ENCODE measurements at regions not wholly inside any gene's neighbourhood (a gene's known extent, or its start where the extent isn't known, plus 50 kb on each side); places are given as distances from the start of the nearest gene placed in this dataset.

DNA sequence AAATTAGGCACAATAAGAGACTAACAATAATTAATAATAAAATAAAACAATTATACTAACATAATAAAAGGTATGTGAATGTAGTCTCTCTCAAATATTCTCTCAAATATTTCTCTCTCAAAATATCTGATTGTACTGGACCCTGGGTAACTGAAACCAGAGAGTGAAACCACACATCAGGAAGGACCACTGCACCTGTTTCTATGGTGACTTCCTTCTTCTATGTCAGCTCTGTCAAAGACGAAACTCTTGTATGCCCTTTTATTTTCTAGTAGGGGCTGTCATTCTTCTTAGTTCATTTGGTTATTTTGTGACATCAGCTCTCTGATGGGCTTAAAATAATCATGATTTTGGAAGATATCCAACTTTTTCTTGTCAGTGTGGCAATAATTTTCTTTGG, 428.0 kb upstream of the TPK1 start:
- in situ Hi-C loops (cut with HindIII; ENCODE audit: low pct_unique_long_range_greater_than_20kb, low sequenced_read_pairs), result no loop called here
- no peak for DNase-seq (ENCODE audit: low read depth)

DNA sequence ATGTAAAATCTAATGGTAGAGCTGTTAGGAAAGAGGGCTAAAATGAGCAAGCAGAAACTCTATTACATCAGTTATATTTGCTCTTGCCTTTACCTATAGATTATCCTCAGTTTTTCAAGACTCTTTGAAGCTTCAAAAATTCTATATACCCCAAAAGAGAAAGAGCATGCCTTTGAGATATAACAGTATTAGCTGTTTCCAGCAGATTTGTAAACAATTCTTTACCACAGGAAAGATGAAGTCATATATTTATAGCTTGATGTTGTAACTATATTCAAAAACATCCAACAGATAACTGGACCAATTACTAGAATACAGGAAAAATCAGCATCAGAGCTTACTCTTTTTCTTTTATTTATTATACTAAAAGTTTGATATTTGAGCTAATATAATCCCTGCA, 416.2 kb upstream of the TPK1 start:
- in situ Hi-C loops (cut with HindIII; ENCODE audit: low pct_unique_long_range_greater_than_20kb, low sequenced_read_pairs), result no loop called here
- DNase-seq (ENCODE audit: low read depth), result no peak

DNA sequence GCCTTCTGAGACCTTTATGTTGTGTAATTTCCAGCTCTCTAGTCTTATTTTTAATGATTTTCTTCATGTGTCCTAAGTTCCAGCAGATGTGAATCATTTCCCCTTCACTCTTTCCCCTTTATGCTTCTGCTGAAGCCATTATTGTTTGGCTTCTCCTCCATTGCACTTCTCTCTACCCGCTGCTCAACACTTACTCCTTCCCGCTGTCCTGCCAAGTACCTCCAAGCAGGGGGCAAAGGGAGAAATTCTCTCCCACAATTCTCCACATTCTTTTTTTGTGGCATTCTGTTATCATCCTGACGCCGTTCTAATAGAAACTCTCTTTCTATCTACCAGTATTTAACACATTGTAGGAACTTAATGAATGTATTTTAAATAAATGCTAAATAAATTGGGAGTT, 388.9 kb upstream of the TPK1 start:
- in situ Hi-C loops (cut with HindIII; ENCODE audit: low pct_unique_long_range_greater_than_20kb, low sequenced_read_pairs), result no loop called here
- DNase-seq (ENCODE audit: low read depth), result no peak

DNA sequence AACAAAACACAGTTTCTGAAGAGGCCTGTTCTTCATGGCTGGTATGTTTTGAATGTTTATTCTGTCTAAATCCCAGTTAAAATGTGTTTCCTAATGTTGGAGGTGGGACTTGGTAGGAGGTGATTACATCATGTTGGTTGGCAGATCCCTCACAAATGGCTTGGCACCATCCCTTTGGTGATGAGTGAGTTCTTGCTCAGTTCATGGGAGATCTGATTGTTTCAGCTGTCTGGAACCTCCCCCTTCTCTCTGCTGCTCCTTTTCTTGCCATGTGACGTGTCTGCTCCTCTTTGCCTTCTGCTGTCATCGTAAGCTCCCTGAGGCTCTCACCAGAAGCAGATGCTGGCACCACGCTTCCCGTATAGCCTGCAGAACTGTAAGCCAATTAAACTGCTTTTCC, 383.6 kb upstream of the TPK1 start:
- DNase-seq (ENCODE audit: low read depth), result no peak
- in situ Hi-C loops (cut with HindIII; ENCODE audit: low pct_unique_long_range_greater_than_20kb, low sequenced_read_pairs), result no loop called here

DNA sequence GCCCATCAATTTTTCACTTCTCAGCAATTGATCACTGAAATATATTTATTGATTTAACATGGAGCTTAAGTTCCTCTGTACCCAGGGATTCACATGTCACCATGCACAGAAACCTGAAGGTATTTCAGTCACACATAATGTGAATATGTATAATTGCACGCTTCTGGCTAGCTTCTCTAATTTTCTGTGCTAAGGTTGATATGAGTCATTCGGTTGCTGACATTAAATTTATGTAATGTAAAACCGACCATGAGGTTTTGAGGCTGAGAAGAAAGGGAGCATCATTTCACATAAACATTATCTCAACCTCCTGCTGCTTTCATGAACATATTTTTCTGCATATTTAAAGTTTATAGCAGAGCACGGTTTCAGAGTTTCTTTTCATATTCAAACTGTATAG, 381.0 kb upstream of the TPK1 start:
- no peak for DNase-seq (ENCODE audit: low read depth)
- in situ Hi-C loops (cut with HindIII; ENCODE audit: low pct_unique_long_range_greater_than_20kb, low sequenced_read_pairs), result no loop called here

DNA sequence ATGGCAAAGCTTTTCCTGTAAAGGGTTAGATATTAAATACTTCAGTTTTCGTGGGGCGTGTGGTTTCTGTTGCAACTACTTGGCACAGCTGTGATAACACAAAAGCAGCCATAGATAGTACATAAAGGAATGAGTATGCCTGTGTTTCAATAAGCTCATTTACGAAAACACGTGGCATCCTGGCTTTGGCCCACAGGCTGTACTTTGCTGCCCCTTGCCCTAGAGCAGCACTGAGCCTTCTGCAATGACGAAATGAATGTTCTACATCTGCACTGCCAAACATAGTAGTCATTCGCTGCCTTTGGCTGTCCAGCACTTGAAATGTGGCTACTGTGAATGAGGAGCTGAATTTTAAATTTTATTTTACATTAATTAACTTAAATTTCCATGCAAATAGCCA, 376.2 kb upstream of the TPK1 start:
- in situ Hi-C loops (cut with HindIII; ENCODE audit: low pct_unique_long_range_greater_than_20kb, low sequenced_read_pairs), result no loop called here
- no peak for DNase-seq (ENCODE audit: low read depth)

DNA sequence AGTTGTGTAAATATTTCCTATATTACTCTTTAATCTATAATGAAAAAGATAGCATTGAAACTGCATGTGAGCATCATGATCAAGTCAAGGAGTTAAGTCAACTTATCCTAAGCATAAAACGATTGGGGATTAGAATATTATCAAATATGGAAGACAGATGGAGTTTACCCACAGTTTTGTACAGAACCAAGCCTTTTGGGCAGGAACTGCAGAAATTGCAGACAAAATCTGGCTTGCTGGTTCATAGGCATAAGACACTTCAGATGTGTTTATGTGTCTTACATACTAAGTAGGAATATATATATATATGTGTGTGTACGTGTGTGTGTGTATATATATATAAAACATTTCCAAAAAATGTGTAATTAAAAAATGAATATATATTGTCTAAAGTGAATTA, 375.4 kb upstream of the TPK1 start:
- in situ Hi-C loops (cut with HindIII; ENCODE audit: low pct_unique_long_range_greater_than_20kb, low sequenced_read_pairs), result no loop called here
- DNase-seq (ENCODE audit: low read depth), result no peak

DNA sequence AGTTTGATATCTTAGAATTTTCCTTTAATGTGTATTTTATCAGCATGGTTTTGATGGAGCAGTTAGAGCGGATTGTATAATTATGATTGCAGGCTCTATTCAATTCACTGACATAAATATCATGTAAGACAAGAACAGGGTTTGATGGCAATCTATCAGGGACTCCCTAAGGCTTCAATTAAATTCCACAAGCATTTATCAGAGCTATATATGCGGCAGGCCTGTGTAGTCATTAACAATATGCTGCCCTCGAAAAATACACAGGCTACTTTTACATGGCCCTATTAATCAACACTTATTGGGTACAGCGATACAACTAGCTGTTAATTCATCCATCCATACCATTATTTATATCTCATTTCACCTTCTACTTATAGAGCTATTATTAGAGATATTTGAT, 358.1 kb upstream of the TPK1 start:
- in situ Hi-C loops (cut with HindIII; ENCODE audit: low pct_unique_long_range_greater_than_20kb, low sequenced_read_pairs), result no loop called here

DNA sequence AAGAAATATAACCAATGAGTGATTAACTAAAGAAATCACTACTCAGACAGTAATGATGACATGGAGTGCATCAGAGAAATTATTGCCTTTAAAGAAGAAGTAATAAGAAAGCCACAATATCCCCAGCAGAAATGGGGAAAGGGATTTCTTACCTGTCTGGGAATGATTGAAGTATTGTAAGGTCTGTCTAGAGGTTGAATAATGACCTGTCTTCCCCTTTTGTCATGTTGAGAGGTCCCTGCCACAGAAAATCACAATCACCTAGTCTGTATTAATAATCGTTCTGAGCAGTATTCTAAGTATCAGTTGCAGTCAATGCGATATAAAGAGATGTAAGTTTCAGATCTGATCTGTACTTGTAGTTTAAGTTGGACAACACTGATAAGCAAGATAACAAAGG, 349.1 kb upstream of the TPK1 start:
- in situ Hi-C loops (cut with HindIII; ENCODE audit: low pct_unique_long_range_greater_than_20kb, low sequenced_read_pairs), result no loop called here
- no peak for DNase-seq (ENCODE audit: low read depth)

More for the DNA sequence above, 358.1 kb upstream of the TPK1 start:
- no peak for DNase-seq (ENCODE audit: low read depth)

DNA sequence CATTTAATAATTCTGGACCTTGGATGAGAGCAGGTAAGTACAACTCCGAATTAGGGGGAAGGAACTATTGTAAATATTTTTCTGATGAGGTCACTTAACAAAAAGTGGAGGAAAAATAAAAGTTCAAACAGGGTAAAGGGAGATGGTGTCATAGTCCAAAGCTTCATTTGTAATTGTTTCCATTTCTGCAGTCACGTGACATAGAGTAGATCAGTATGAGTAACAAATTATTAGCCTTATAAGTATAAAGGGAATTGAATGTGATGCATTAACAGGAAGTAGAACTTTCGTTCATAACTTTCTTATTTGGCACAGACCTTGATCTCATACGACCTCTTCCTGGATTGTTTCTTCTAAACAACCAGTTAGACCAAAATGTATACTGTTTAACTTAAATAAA, 347.2 kb upstream of the TPK1 start:
- no peak for DNase-seq (ENCODE audit: low read depth)

DNA sequence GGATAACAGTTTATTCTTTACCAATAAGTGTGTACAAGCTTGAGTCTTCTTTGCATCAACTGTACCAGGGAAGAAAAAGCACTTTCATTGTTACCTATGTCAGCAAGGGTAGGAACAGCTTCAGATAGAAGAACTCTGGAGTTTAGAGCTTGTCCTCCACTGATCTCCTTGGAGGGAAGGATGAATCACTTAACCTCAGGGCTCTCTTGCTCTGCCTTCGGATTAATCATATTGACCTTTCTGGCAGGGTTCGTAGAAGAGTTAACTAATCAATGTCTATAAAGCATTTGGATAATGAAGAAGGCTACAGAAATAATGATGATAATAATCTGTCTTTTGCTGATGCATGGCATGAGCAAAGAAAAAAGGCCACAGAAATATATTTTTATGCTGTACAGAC, 339.5 kb upstream of the TPK1 start:
- in situ Hi-C loops (cut with HindIII; ENCODE audit: low pct_unique_long_range_greater_than_20kb, low sequenced_read_pairs), result no loop called here
- DNase-seq (ENCODE audit: low read depth), result no peak

More for the DNA sequence above, 347.2 kb upstream of the TPK1 start:
- in situ Hi-C loops (cut with HindIII; ENCODE audit: low pct_unique_long_range_greater_than_20kb, low sequenced_read_pairs), result no loop called here

DNA sequence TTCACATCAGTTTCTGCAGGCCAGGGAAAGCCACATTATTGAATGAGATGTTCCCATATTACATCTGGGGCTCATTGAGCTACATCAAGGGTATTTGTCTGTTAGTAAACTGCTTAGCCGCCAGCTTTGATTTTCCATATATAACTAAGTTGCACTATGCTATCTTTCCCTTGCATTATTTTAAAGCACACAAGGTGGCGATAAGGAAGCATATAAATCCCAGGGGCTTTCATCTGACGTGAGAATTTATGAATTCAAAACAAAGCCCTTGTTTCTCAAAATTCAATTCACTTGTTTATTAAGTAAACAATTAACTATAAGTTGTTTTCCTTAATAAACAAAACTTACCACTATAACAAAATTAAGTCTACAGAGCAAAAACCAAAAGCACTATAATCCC, 334.1 kb upstream of the TPK1 start:
- DNase-seq (ENCODE audit: low read depth), result no peak
- in situ Hi-C loops (cut with HindIII; ENCODE audit: low pct_unique_long_range_greater_than_20kb, low sequenced_read_pairs), result no loop called here

DNA sequence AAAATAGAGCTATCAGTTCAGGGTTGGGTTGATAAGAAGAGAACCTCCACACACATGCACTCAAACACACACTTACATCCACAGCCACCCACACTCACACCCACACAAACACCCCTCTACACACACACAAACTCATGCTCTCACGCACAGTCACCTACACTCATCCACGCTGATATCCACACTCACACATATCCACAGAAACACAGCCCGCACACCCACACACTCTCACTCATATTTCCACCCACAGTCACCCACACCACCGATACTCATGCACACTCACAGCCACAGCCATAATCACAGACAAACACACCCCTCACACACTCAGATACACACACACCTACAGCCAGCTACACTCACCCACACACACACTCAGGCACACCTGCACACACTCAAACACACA, 333.0 kb upstream of the TPK1 start:
- in situ Hi-C loops (cut with HindIII; ENCODE audit: low pct_unique_long_range_greater_than_20kb, low sequenced_read_pairs), result no loop called here
- no peak for DNase-seq (ENCODE audit: low read depth)

DNA sequence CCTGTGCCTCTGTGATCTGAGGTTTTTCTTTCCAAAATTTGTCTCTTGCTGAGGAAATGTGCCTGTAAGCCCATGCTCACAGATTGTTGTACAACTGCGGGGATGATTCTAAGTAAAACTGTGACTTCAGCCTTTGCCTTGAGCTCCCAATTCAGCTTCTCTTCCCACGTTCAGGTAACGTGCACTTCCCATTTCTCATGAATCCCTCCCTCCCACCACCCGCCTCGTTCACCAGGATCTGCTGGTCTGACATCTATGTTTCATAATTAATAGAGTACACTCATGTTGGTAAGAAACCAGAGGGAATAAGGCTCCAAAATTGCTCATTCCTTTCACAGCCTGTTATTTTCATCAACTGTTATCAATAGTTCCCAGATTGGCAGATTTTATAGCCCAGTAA, 332.6 kb upstream of the TPK1 start:
- DNase-seq (ENCODE audit: low read depth), result no peak
- in situ Hi-C loops (cut with HindIII; ENCODE audit: low pct_unique_long_range_greater_than_20kb, low sequenced_read_pairs), result no loop called here

DNA sequence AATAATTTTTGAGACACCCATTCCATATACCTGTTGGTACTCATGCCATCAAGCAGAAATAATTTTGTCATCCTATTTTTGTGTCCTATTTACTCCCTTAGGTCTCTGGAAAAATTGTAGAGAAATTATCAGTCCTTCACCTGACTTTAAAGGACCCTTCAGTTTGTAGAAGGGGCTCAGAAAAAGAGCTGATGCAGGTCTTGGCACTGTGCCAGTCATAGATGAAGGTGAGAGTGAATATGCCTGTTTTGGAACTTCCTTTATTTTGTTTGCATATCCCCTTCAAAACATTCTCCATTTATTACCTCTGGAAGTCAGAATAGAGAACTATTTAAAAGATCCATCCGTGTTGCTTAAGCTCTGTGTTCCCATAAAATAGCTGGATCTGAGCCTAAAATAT, 321.0 kb upstream of the TPK1 start:
- DNase-seq (ENCODE audit: low read depth), result no peak
- in situ Hi-C loops (cut with HindIII; ENCODE audit: low pct_unique_long_range_greater_than_20kb, low sequenced_read_pairs), result no loop called here

DNA sequence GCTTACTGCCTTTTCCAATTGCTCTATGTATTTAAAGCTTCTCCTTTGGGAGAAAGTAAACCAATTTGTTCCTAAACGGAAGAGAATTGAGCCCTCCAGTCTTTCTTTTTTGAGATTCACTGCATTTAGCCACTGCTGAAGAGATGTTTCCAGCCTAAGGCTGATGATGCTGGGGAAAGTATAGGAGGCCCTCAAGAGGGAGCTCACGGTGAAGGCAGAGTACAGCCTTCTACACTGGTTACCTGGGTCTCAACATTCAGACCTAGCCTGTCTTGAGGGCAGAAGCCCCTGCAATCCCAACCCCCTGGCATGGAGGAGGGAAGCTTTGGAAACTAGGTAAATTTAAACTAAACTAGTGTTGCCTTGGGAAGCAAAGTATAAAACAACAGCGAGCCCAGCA, 316.7 kb upstream of the TPK1 start:
- in situ Hi-C loops (cut with HindIII; ENCODE audit: low pct_unique_long_range_greater_than_20kb, low sequenced_read_pairs), result no loop called here
- DNase-seq (ENCODE audit: low read depth), result no peak

DNA sequence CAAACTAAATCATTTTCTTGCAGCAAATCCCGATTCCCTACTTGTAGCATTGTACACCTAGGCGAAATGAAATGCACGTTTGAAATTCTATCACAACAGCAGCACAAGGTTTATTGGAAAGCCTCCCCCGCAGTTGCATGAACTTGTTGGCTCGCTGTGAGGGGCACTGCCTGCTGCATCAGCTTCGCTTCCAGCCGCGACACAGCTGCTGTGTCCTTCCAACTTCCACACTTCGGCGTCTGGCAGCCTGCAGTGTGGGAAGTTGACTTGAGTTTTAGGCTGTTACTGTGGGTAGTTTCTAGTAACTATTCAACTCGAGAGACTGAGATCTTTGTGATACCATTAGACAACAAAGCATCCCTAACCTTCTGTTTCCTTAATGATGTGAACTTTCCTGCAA, 315.8 kb upstream of the TPK1 start:
- DNase-seq (ENCODE audit: low read depth), result no peak

DNA sequence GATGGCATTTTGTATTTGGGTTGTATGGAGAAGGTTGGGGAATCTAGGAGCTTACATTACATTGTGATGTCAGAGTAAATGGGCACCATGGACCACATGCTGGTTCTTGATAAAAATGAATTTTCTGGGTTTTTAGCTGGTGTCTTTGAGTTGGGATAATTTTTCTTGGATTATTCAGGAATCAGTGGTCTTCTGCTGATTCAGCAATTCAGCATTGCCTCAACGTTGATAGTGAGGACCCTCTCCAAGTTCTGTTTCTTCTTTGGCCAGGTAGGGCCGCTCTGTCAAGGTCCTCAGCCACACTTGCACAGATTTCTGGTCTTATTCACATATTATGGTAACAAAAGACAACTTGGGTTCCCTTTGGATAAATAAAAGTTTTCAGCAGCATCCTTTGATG, 312.0 kb upstream of the TPK1 start:
- in situ Hi-C loops (cut with HindIII; ENCODE audit: low pct_unique_long_range_greater_than_20kb, low sequenced_read_pairs), result no loop called here
- no peak for DNase-seq (ENCODE audit: low read depth)

More for the DNA sequence above, 315.8 kb upstream of the TPK1 start:
- in situ Hi-C loops (cut with HindIII; ENCODE audit: low pct_unique_long_range_greater_than_20kb, low sequenced_read_pairs), result no loop called here

DNA sequence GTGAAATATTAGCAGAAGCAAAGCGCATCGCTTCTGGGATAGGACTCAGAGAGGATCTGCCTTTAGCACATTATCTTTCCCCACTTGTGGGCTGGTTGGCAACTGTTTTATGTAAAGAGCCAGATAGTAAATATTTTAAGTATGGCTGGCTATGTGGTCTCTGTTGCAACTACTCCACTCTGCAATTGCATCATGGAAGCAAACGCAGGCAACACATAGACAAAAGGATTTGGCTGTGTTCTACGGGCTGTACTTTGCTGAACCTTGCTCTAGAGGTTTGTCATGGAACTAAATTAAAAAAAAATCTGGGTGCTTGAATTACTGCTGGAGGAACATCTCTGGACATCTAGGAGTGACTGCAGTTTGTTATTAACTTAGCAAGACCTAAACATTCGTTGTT, 307.8 kb upstream of the TPK1 start:
- in situ Hi-C loops (cut with HindIII; ENCODE audit: low pct_unique_long_range_greater_than_20kb, low sequenced_read_pairs), result no loop called here
- DNase-seq (ENCODE audit: low read depth), result no peak

DNA sequence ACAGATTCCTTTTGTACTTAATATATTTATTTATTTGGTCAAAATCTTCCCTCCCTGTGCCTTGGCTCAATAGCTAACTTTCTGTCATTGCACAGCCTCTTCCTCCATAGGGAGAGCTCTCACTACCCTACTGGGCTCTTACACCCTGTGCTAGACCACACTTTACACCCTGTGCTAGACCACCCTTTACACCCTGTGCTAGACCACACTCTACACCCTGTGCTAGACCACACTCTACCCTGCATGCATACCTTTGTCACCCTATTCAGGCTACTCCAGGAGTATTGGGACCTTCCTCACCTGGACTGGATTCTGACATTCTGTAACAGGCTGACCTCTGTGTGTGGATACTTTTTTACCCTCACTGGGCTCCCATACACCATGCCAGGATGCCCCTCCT, 298.5 kb upstream of the TPK1 start:
- in situ Hi-C loops (cut with HindIII; ENCODE audit: low pct_unique_long_range_greater_than_20kb, low sequenced_read_pairs), result no loop called here
- DNase-seq (ENCODE audit: low read depth), result no peak

DNA sequence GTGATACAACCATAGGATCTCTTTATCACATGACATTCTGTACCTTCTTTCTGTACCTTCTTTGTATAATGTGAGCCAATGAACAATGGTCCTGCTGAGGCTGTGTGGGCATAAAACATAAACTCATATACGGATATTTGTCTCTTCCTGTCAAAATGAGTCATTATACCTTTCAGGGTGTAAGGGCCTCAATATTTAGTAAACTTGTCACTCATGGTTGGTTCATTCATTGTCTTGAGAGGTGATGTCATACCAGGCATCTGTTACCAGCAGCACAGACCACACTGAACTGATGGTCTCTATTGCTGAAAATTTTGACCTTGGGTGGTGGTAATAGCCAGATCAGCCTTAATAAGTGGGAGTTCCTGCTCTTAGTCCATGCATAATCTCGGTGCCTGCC, 287.6 kb upstream of the TPK1 start:
- in situ Hi-C loops (cut with HindIII; ENCODE audit: low pct_unique_long_range_greater_than_20kb, low sequenced_read_pairs), result no loop called here
- no peak for DNase-seq (ENCODE audit: low read depth)
